ENCODE measurements at regions not wholly inside any gene's neighbourhood (a gene's known extent, or its start where the extent isn't known, plus 50 kb on each side); places are given as distances from the start of the nearest gene placed in this dataset.
A peak's percentile ranks its signal among the peaks of the same experiment; 100 is the strongest.

- H3K27ac ChIP-seq (ENCODE audit: low read depth, low read length, poor library complexity, severe bottlenecking), result no peak overlapping the region
- TF ChIP-seq CTCF (IDR thresholded peaks at IDR 0.05; ENCODE audit: low read length) (peak; percentile 31; the same call in 1 of the 2 replicates), EZH2 (IDR thresholded peaks at IDR 0.05; ENCODE audit: borderline replicate concordance, low read length) (no peak)
- no peaks in the 10 kb centered on the region for H3K4me1 ChIP-seq (ENCODE audit: insufficient read depth, low read length, severe bottlenecking)
Observed at GRCh38 chr7:96596120-96596826, 113.4 kb downstream of the SEM1 start.

GRCh38 chr7:96591900-96592676 is 117.6 kb downstream of the SEM1 start:
- Histone ChIP-seq H3K79me2 (ENCODE audit: insufficient read depth, low read length) (no peaks in the 10 kb centered on the region), H2AFZ (ENCODE audit: low read length) (no peak overlapping the region), H3K9me3 (ENCODE audit: low read length) (no peaks in the 10 kb centered on the region), H3K36me3 (ENCODE audit: insufficient read depth, low read length) (no peaks in the 10 kb centered on the region), H4K20me1 (ENCODE audit: insufficient read depth, low read length) (no peaks in the 10 kb centered on the region), H3K27me3 (ENCODE audit: insufficient read depth, low read length) (no peaks in the 10 kb centered on the region; the same call in 1 of the 2 replicates), H3K9me2 (ENCODE audit: low read depth, low read length) (no peaks in the 10 kb centered on the region), H3K27ac (ENCODE audit: low read depth, low read length, poor library complexity, severe bottlenecking) (no peak overlapping the region), H3K4me2 (ENCODE audit: low read length) (no peak overlapping the region), H3K9ac (ENCODE audit: low read length) (no peak overlapping the region), H3F3A (ENCODE audit: insufficient read depth, low read length) (no peaks in the 10 kb centered on the region), H3K4me1 (ENCODE audit: insufficient read depth, low read length, severe bottlenecking) (no peaks in the 10 kb centered on the region), H3K4me3 (ENCODE audit: low read depth, low read length, poor library complexity, severe bottlenecking) (no peak overlapping the region)
- TF ChIP-seq EZH2 (IDR thresholded peaks at IDR 0.05; ENCODE audit: borderline replicate concordance, low read length), result no peak
- TF ChIP-seq CTCF (IDR thresholded peaks at IDR 0.05; ENCODE audit: low read length), result no peak

More at GRCh38 chr7:96596120-96596826, 113.4 kb downstream of the SEM1 start:
- Histone ChIP-seq H3F3A (ENCODE audit: insufficient read depth, low read length) (no peaks in the 10 kb centered on the region), H3K27me3 (ENCODE audit: insufficient read depth, low read length) (no peaks in the 10 kb centered on the region; the same call in 1 of the 2 replicates), H4K20me1 (ENCODE audit: insufficient read depth, low read length) (no peaks in the 10 kb centered on the region), H3K9me3 (ENCODE audit: low read length) (no peaks in the 10 kb centered on the region), H3K36me3 (ENCODE audit: insufficient read depth, low read length) (no peaks in the 10 kb centered on the region), H3K9me2 (ENCODE audit: low read depth, low read length) (no peaks in the 10 kb centered on the region), H3K4me2 (ENCODE audit: low read length) (no peak overlapping the region), H3K9ac (ENCODE audit: low read length) (no peak overlapping the region), H3K79me2 (ENCODE audit: insufficient read depth, low read length) (no peaks in the 10 kb centered on the region), H3K4me3 (ENCODE audit: low read depth, low read length, poor library complexity, severe bottlenecking) (no peak overlapping the region), H2AFZ (ENCODE audit: low read length) (no peak overlapping the region)

- Histone ChIP-seq H3K27ac (ENCODE audit: low read depth, low read length, poor library complexity, severe bottlenecking) (no peak overlapping the region), H3K36me3 (ENCODE audit: insufficient read depth, low read length) (no peaks in the 10 kb centered on the region), H3K4me1 (ENCODE audit: insufficient read depth, low read length, severe bottlenecking) (no peaks in the 10 kb centered on the region), H3K9me2 (ENCODE audit: low read depth, low read length) (no peaks in the 10 kb centered on the region), H3K27me3 (ENCODE audit: insufficient read depth, low read length) (no peaks in the 10 kb centered on the region; the same call in 1 of the 2 replicates), H4K20me1 (ENCODE audit: insufficient read depth, low read length) (no peaks in the 10 kb centered on the region), H3K4me2 (ENCODE audit: low read length) (no peak overlapping the region), H3F3A (ENCODE audit: insufficient read depth, low read length) (no peaks in the 10 kb centered on the region), H3K9ac (ENCODE audit: low read length) (no peak overlapping the region), H2AFZ (ENCODE audit: low read length) (no peak overlapping the region), H3K9me3 (ENCODE audit: low read length) (no peaks in the 10 kb centered on the region), H3K79me2 (ENCODE audit: insufficient read depth, low read length) (no peaks in the 10 kb centered on the region), H3K4me3 (ENCODE audit: low read depth, low read length, poor library complexity, severe bottlenecking) (no peak overlapping the region)
- TF ChIP-seq CTCF (IDR thresholded peaks at IDR 0.05; ENCODE audit: low read length) (no peak), EZH2 (IDR thresholded peaks at IDR 0.05; ENCODE audit: borderline replicate concordance, low read length) (no peak)
Observed at GRCh38 chr7:96591159-96591899, 118.3 kb downstream of the SEM1 start.

All from OCI-LY1 (cell line).